GM19397 (cell line): ENCODE measurements at regions not wholly inside any gene's neighbourhood (a gene's known extent, or its start where the extent isn't known, plus 50 kb on each side); places are given as distances from the start of the nearest gene placed in this dataset.

Experiments used
- ATAC-seq: cut with Tn5 transposase; IDR thresholded peaks from one replicate; pipeline ENCODE4 v1.9.1; 2021; ENCODE audit warnings: mild to moderate bottlenecking, moderate library complexity; ENCODE audit not compliant: unreplicated experiment

DNA sequence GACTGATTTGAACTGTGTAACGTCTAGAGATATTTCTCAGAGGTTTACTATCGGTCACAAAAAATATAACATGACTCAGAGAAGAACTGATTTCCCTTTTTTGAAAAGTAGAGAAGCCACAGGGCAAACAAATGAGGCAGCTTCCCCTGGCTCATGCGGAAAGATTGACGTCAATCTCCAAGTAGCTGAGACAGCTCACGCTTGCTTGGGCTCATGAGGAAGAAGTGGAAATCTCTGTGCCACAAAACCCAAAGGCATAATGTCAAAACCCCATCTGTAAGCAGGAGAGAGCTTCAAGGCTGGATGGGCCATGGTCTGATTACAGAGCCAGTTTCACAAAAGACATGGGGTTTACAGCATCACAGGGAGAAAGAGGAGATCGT lies 188.1 kb downstream of the ARL4C start:
- peak; percentile 90 for ATAC-seq

DNA sequence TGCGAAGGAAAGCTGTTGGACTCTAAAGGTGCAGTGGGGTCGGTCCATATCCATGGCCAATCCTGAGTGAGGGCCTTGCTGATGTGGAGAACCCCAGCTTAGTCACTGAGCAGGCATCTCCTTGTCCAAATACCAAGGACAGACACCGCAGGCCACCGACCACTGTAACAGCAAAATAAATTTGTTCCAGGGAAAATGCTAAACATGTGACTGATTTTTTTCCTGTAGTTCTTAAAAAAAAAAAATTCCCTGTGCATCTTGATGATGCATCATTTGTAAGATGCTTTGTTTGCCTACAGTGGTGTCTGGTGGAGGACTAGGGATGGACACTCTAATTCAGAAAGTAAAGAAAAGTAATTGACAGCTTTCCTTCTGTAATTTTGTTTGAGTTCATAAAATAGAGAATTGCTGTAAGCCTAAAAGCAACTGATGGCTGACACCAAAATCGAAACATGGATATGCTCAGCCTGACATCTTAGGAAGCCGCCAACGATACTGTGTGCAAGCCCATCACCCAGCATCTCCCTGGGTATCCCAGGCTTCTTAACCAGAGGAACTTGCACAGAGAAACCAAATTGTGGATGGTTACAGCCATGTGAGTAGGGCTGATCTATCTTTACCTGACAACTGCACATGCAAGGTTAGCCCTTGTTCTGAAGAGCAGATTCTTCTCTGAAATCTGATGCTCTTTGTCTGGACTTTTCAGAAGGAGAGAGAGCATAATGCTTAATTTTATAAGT lies 188.6 kb downstream of the ARL4C start:
- no peak for ATAC-seq

DNA sequence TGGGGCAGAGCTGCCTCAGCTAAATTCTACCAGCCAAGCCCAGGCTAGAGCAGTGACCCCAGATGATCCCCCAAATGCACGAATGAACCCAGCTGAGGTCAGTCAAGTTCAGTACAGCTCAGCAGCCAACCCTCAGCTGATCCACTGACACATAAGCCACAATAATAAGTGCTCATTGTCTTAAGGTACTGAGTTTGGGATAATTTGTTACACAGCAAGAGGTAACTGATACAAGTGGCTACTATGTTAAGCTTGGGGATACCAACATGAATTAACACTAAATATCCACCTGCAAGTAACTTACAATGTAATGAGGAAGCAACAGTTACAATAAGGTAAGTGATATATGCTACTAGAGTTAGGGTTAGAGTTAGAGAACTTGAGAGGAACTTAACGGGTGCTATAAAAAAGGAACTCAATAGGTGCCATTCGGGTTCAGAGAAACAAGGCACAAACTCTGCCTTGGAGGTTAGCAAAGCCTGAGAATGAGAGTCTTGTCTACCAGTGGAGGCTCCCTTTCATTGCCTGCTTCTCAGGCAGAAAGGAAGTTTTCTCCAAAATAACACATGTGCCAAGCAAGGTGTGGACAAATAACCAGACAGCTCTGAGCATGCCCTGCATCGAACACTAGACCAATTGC lies 189.4 kb downstream of the ARL4C start:
- ATAC-seq: no peak

GRCh38 chr2:234306426-234307173 lies 190.3 kb downstream of the ARL4C start:
- ATAC-seq: no peak

DNA sequence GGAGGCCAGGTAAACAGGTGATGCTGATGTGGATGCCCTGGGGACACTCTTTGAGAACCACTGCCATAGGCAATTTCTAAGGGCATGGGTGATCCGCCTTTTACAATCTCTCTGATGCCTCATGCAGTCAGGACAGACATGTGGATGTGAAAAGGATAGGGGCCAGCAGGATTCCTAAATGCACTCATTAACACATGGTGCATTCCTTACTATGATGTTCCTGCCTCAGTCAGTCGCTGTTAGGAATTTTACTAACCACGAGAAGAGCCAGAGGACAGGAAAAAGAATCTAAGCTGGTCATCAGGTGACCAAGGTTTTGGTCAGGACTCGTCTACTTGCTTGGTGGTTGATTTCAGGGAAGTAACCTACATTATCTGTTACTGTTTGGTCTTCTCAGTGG lies 191.0 kb downstream of the ARL4C start:
- ATAC-seq: no peak

- no peak for ATAC-seq
These were observed 191.9 kb downstream of the ARL4C start for GRCh38 chr2:234304950-234305349.

- no peak for ATAC-seq
These were observed 194.3 kb downstream of the ARL4C start for GRCh38 chr2:234302664-234302991.

DNA sequence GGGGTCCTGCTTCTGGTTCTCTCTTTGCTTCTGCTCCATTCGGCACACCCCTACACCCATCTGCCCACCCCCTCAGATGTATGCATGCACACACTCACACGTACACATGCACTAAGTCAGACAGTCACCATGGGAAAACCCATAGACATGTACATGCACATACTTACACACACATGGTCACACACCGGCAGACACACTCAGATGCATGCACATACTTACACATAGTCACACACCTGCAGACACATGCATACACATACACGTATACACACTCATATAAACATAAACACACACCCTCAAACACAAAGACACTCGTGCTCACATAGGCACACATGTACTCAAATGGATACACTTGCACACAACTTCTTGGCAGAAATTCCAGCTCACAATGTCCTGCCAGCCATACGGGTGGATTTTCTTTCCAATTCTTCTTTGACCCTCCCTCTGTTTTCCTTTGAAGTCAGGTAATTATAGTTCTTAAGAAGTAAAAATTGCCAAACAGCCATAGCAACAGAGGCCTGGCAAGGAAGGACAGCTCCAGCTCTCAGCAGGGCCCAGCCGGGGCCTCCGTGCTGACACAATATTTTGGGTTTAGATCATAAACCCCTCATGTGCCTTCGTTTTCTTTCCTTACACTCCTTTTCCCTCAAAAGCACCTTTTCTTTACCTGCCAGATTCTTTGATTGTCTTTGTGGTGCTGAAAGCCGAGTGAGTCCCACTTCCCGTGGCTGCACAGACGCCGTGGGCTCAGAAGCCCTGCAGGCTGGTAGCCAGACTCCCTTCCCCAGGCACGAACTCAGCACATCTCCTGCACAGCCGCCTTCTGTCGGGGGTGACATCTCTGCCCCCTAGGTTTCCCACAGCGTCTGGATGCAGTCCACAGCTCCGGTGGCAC lies 195.7 kb downstream of the ARL4C start:
- no peak for ATAC-seq

DNA sequence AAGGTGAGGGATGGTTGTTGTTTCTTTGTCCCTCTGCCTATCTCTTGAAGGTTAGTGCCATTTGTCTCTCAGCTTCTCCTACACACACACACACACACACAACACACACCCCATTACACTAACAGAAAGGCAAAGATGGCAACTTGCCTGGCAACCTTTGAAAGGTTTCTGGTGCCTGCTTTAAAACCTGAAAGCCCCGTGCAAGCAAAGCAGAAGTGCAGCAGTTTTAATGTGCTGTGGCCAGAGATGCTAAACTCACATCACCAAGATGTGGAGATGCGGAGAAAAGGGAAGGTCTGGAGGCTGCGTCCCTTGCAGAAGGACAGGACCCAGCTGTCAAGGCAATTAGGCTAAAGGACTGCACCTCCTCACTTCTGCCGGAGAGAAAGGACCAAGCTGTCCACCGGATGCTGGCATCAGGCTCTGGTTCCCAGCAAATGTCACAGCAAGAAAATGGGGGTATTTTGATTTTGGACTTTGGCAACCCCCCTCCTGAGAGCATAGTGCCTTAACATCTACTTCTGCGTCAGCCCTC lies 196.4 kb downstream of the ARL4C start:
- no peak for ATAC-seq

DNA sequence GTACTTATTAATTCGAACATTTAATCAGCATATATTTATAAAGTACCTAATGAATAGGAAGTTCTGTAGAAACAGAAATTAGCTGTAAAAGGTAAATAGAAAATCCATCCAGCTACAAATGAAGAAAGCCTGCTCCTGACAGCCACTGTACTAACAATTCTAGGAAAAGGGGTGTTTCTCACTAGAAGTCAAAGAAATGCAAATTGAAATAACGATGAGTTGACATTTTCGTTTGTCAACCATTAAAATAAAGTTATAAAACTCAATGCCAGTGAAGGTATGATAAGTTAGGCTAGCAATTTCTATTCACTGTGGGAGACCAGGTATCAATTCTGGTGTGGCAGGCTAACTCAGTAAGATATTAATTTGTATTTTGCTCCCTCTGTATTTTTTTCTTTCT lies 198.0 kb downstream of the ARL4C start:
- ATAC-seq: no peak

DNA sequence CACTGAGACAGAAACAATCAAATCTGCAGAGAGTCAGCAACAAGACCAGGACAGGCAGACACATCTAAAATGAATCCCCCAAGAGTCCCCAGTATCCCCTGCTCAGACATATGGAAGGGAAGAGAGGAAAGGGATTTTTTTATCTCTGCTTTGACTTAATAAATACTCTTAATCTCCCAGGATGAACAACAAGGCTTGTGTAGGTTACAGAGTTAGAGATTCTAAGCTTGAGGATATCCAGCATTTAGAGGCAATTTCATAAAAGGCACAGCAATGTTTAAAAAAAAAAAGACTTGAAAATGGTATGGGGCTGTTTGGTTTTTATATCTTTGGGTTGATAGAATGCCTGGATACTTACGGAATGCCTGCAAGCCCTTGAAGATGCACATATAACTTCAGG lies 199.9 kb downstream of the ARL4C start:
- ATAC-seq: no peak

GRCh38 chr2:234293973-234294372 lies 202.9 kb downstream of the ARL4C start:
- no peak for ATAC-seq

DNA sequence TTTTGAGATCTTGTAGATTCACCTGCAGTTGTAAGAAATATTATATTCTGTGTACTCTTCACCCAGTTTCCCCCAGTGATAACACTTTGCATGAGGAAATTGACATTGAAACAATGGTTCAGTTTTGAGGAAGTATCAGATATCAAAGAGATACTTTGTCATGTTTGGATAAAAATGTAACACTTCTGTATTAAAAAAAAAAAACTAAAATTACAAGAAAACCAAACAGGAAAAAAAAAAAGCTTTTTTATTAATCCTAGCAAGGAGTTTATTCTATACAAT lies 204.0 kb downstream of the ARL4C start:
- no peak for ATAC-seq

- ATAC-seq: peak; percentile 59
These were observed 204.5 kb downstream of the ARL4C start for GRCh38 chr2:234292205-234292961.

DNA sequence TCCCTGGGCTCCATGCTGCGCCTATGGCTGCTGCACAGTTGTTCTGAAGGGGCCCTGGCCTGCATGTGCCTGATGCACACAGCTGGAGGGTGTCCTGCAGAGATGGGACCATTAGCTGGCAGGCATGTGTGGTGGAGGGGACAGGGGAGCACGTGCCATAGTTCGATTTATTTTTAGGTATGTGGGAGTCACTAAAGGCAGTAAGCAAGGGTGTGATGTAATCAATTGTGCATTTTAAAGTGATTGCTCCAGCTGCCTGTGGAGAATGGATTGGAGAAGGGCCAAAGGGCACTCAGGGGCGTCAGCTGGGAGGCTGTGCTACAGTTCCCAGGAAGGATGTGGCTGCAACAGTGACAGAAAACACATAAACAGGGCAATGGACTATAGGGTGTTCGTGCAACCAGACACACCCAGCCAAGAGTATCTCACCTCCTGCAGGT lies 205.1 kb downstream of the ARL4C start:
- ATAC-seq: peak; percentile 8

GRCh38 chr2:234290671-234291070 lies 206.2 kb downstream of the ARL4C start:
- peak; percentile 58 for ATAC-seq

GRCh38 chr2:234289834-234290590 lies 206.9 kb downstream of the ARL4C start:
- no peak for ATAC-seq

DNA sequence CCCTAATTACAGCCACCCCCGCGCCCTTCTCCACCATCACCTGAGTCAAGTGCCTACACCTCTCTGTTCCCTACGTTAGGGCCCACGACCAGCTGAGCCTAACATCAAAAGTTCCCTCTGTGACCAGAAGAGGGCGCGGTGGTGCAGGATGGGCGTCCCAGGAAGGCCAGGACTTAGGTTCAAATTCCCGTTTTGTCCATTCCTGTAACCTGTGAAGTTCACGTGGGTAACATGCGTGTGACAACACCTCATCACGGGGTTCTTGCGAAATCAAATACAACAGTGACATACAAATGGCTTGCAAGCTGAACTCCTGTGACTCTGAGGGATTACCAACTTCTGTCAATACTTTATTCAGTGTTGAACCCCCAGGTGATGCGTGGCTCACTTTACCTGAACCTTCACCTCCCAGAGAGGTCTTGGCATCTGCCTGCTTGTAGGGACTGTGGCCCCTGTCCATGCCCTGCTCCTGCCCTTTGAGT lies 207.9 kb downstream of the ARL4C start:
- ATAC-seq: no peak

GRCh38 chr2:234287650-234288049 lies 209.2 kb downstream of the ARL4C start:
- no peak for ATAC-seq
